ENCODE measurements at regions not wholly inside any gene's neighbourhood (a gene's known extent, or its start where the extent isn't known, plus 50 kb on each side); places are given as distances from the start of the nearest gene placed in this dataset.

DNA sequence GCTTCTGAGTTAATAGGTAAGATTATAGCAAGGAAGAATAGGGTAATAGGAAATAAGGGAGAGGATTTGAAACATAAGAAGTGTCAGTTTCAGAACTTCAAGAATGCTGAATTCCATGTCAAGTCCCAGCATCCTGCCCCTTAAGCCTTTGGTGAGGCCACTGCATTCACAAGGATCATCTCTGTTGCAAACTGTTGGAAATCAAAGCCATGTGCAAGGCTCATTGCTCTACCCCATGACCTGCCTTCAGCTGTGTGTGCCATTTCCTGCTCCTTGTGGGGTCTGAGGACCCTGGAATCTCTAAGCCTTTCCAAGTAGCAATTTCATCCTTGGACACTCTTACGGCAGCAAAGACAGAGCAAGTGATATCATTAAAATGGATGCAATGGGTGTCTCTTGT lies 203.0 kb downstream of the CDC5L start:
- Mint-ChIP-seq H3K4me3 (no peak overlapping the region), H3K27me3 (peaks cover 3 to 36% of the 10 kb centered on the region in 2 donors), H3K36me3 (peaks cover 0 to 1% (median 0%) of the 10 kb centered on the region in 3 donors), H3K27ac (no peak overlapping the region), H3K4me1 (peaks cover 0 to 3% (median 2%) of the 10 kb centered on the region in 3 donors), H3K9me3 (peaks cover 0 to 5% (median under 1%) of the 10 kb centered on the region in 5 donors)
- Histone ChIP-seq H3K36me3 (ENCODE audit: insufficient read depth, low read length) (no peaks in the 10 kb centered on the region), H3K9me3 (ENCODE audit: low read length) (no peaks in the 10 kb centered on the region), H3K27me3 (ENCODE audit: insufficient read depth, low read length, poor library complexity, severe bottlenecking) (no peaks in the 10 kb centered on the region), H3K27ac (ENCODE audit: low read depth, low read length) (no peak overlapping the region), H3K4me3 (ENCODE audit: low read length) (no peak overlapping the region), H3K4me1 (ENCODE audit: insufficient read depth, low read length) (no peaks in the 10 kb centered on the region)
- POLR2A ChIA-PET: no interaction called here
- no peak for DNase-seq
- CTCF ChIA-PET: no interaction called here

DNA sequence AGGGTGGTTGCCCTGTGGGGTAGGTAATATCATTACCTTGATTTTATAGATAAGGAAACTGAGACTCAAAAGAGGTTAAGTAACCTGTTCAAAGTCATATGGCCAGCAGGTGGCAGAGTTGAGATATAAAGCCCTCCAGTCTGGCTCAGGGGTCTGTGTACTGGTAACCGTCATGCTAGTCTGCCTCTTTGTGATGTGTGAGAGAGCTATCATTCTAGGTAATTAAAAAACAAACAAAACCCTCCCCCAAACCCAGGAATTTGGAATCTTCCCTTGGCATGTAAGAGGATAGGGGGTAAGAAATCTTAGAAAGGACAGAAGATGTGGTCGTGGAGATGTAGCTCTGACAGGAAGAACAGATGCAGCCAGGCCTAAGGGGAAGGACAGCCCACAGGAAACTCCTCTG lies 206.0 kb downstream of the CDC5L start:
- Mint-ChIP-seq H3K27ac (no peak overlapping the region), H3K9me3 (no peaks in the 10 kb centered on the region), H3K4me3 (no peak overlapping the region), H3K36me3 (peaks cover 0 to 1% (median 0%) of the 10 kb centered on the region in 3 donors), H3K27me3 (peaks cover 0 to 33% of the 10 kb centered on the region in 2 donors), H3K4me1 (peaks cover 0 to 3% (median 2%) of the 10 kb centered on the region in 3 donors)
- no peaks in the 10 kb centered on the region for H3K9me3 ChIP-seq (ENCODE audit: low read length)
- POLR2A ChIA-PET: no interaction called here
- H3K27me3 ChIP-seq (ENCODE audit: insufficient read depth, low read length, poor library complexity, severe bottlenecking): no peaks in the 10 kb centered on the region
- H3K4me1 ChIP-seq (ENCODE audit: insufficient read depth, low read length): no peaks in the 10 kb centered on the region
- no peak overlapping the region for H3K27ac ChIP-seq (ENCODE audit: low read depth, low read length)
- no peak overlapping the region for H3K4me3 ChIP-seq (ENCODE audit: low read length)
- DNase-seq: peak; percentile 20 to 57 (median 39)
- H3K36me3 ChIP-seq (ENCODE audit: insufficient read depth, low read length): no peaks in the 10 kb centered on the region
- CTCF ChIA-PET: interaction anchor here (0.7 to 1.5 kb wide), 3 partner anchors 9 to 1121 kb away, joined by 3 to 9 read pairs (median 3); no protein-coding TSS in a partner anchor

DNA sequence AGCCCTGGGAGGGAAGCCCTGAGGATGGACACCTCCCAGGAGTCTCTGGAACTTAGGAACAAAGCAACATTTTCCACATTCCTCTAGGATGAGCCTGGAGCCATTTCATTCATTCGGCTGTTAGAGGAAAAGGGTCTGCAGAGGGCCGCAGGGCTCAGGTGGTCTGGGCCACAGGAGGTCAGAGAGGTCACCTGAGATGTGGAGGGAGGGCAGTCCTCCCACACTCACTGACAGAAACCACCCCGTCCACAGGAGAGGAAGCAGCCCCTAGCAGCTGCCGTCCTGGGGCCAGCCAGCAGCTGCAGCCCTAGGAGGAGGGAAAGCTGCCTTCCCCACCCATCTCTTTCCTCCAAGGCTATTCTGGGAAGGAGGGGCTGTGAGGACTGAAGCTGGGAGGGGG lies 207.0 kb downstream of the CDC5L start:
- no peak overlapping the region for H3K27ac Mint-ChIP-seq
- Histone ChIP-seq H3K4me3 (ENCODE audit: low read length) (no peak overlapping the region), H3K27ac (ENCODE audit: low read depth, low read length) (no peak overlapping the region), H3K27me3 (ENCODE audit: insufficient read depth, low read length, poor library complexity, severe bottlenecking) (no peaks in the 10 kb centered on the region), H3K9me3 (ENCODE audit: low read length) (no peaks in the 10 kb centered on the region), H3K4me1 (ENCODE audit: insufficient read depth, low read length) (no peaks in the 10 kb centered on the region), H3K36me3 (ENCODE audit: insufficient read depth, low read length) (no peaks in the 10 kb centered on the region)
- ChIA-PET CTCF (interaction anchor here (1.1 to 1.5 kb wide), 2 partner anchors 1117 to 1120 kb away, joined by 3 to 9 read pairs; no protein-coding TSS in a partner anchor), POLR2A (no interaction called here)
- no peaks in the 10 kb centered on the region for H3K36me3 Mint-ChIP-seq
- DNase-seq: no peak
- peaks cover 5 to 33% of the 10 kb centered on the region in 2 donors for H3K27me3 Mint-ChIP-seq
- no peaks in the 10 kb centered on the region for H3K9me3 Mint-ChIP-seq
- H3K4me3 Mint-ChIP-seq: no peak overlapping the region
- peaks cover 0 to 3% (median 2%) of the 10 kb centered on the region in 3 donors for H3K4me1 Mint-ChIP-seq

DNA sequence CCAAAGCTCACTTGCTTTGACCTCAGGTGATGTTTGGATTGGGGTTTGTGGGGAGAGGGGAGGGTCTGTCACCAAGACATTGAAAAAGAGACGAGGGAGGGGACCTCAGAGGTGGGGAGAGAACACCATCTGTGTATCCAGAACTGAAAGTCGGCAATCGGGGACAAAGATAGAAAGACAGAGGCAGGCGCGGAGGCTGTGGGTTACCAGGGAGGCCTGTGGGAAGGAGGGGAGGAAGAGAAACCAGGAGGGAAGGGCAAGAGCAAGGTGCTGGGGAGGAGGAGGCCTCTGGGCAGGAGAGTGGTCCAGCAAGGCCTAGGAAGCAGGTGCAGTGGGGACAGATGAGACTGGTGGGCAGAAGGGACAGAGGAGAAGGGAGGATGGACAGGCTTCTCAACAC lies 211.2 kb downstream of the CDC5L start:
- Mint-ChIP-seq H3K27ac (peak overlapping the region in 1 of 8 donors; percentile 74), H3K36me3 (no peaks in the 10 kb centered on the region), H3K4me1 (peaks cover 0 to under 1% (median 0%) of the 10 kb centered on the region in 3 donors), H3K4me3 (no peak overlapping the region), H3K27me3 (peaks cover 8 to 14% of the 10 kb centered on the region in 2 donors), H3K9me3 (no peaks in the 10 kb centered on the region)
- POLR2A ChIA-PET: interaction anchor here (0.6 to 0.7 kb wide), 2 partner anchors 189 to 705 kb away, joined by 3 to 4 read pairs; no protein-coding TSS in a partner anchor
- no peaks in the 10 kb centered on the region for H3K27me3 ChIP-seq (ENCODE audit: insufficient read depth, low read length, poor library complexity, severe bottlenecking)
- CTCF ChIA-PET: interaction anchor here (1.4 kb wide), 1 partner anchor 1324 kb away, joined by 5 read pairs; no protein-coding TSS in a partner anchor
- no peak for DNase-seq
- no peaks in the 10 kb centered on the region for H3K36me3 ChIP-seq (ENCODE audit: insufficient read depth, low read length)
- H3K27ac ChIP-seq (ENCODE audit: low read depth, low read length): no peak overlapping the region
- no peaks in the 10 kb centered on the region for H3K4me1 ChIP-seq (ENCODE audit: insufficient read depth, low read length)
- H3K4me3 ChIP-seq (ENCODE audit: low read length): no peak overlapping the region
- no peaks in the 10 kb centered on the region for H3K9me3 ChIP-seq (ENCODE audit: low read length)

DNA sequence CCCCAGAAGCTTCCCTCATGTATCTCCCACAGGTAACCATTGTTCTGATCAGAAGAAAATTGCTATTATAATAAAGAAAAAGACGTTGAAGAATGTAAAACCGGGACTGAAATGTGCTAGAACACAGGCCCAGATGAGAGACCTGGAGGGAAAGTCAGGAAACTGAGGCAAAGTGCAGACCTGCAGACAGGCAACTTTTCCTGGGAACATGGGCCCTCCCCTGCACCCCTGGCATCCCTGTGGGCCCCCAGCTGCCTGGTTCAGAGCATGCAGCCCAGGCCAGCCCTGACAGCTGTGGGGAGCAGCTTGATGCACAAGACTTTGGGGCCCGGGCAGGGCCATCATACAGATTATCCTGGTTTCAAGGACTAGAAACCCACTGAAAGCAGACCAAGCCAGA lies 212.2 kb downstream of the CDC5L start:
- no peak overlapping the region for H3K27ac ChIP-seq (ENCODE audit: low read depth, low read length)
- Mint-ChIP-seq H3K4me3 (no peak overlapping the region), H3K27ac (no peak overlapping the region), H3K27me3 (peaks cover 8 to 10% of the 10 kb centered on the region in 2 donors), H3K4me1 (no peaks in the 10 kb centered on the region), H3K36me3 (no peaks in the 10 kb centered on the region), H3K9me3 (no peaks in the 10 kb centered on the region)
- no peaks in the 10 kb centered on the region for H3K27me3 ChIP-seq (ENCODE audit: insufficient read depth, low read length, poor library complexity, severe bottlenecking)
- POLR2A ChIA-PET: no interaction called here
- no peaks in the 10 kb centered on the region for H3K4me1 ChIP-seq (ENCODE audit: insufficient read depth, low read length)
- CTCF ChIA-PET: no interaction called here
- H3K4me3 ChIP-seq (ENCODE audit: low read length): no peak overlapping the region
- no peak for DNase-seq
- no peaks in the 10 kb centered on the region for H3K9me3 ChIP-seq (ENCODE audit: low read length)
- H3K36me3 ChIP-seq (ENCODE audit: insufficient read depth, low read length): no peaks in the 10 kb centered on the region

DNA sequence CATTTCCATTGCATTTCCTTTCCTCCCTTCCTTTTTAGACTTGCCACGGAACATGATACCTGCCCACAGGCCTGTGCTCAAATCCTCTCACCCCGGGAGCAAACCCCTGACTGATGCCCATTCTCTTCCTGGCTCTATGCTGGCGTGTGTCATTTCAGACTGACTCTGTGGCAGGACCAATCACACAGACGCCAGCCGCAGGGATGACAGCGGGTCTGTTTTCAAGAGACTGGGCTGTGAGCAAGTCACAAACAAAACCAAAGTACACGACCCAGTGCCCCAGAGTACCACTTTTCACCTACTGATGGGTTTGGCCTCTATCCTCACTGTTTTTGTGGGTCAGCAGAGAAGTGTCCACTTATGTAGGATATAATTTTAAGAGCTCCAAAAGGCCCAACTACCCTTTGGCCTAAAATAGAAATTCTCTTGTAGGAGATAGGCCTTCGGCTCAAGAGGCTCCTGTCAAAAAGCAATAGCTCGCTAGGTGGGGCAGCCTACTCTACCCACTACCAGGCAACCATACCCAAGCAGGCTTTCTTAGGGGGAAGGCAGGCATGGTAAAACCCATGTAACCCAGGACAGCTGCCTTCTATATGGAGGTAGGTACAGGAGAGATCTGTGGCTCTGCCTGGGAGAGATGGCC lies 215.7 kb downstream of the CDC5L start:
- Histone ChIP-seq H3K27ac (ENCODE audit: low read depth, low read length) (no peak overlapping the region), H3K4me3 (ENCODE audit: low read length) (no peak overlapping the region), H3K4me1 (ENCODE audit: insufficient read depth, low read length) (no peaks in the 10 kb centered on the region), H3K36me3 (ENCODE audit: insufficient read depth, low read length) (no peaks in the 10 kb centered on the region), H3K27me3 (ENCODE audit: insufficient read depth, low read length, poor library complexity, severe bottlenecking) (no peaks in the 10 kb centered on the region), H3K9me3 (ENCODE audit: low read length) (no peaks in the 10 kb centered on the region)
- CTCF ChIA-PET: no interaction called here
- no peaks in the 10 kb centered on the region for H3K36me3 Mint-ChIP-seq
- H3K4me1 Mint-ChIP-seq: no peaks in the 10 kb centered on the region
- H3K27ac Mint-ChIP-seq: no peak overlapping the region
- no peaks in the 10 kb centered on the region for H3K9me3 Mint-ChIP-seq
- POLR2A ChIA-PET: no interaction called here
- peaks cover 7 to 8% of the 10 kb centered on the region in 2 donors for H3K27me3 Mint-ChIP-seq
- no peak overlapping the region for H3K4me3 Mint-ChIP-seq
- DNase-seq: no peak

DNA sequence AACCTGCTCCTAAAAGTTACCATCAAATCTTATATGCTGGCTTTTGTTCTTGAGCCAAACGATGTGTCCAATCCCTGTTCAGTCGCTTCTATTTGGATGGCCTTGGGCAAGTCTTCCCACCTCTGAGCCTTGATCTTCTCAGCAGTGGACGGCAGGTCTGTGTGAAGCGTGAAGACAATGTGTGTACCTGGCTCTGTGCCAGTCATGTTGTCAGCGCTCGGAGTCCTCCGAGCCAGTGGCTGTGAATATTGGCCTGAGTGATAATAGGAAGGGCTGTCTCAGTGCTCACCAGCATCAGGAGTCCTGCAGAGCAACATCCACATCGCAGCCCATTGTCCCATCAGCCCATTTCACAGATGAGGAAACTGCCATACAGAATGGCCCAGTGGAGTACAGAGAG lies 219.0 kb downstream of the CDC5L start:
- H3K27me3 Mint-ChIP-seq: peaks cover 0 to 4% of the 10 kb centered on the region in 2 donors
- POLR2A ChIA-PET: no interaction called here
- no peaks in the 10 kb centered on the region for H3K4me1 Mint-ChIP-seq
- H3K27ac ChIP-seq (ENCODE audit: low read depth, low read length): no peak overlapping the region
- H3K4me3 Mint-ChIP-seq: no peak overlapping the region
- H3K36me3 Mint-ChIP-seq: no peaks in the 10 kb centered on the region
- no peaks in the 10 kb centered on the region for H3K36me3 ChIP-seq (ENCODE audit: insufficient read depth, low read length)
- no peaks in the 10 kb centered on the region for H3K9me3 ChIP-seq (ENCODE audit: low read length)
- H3K27me3 ChIP-seq (ENCODE audit: insufficient read depth, low read length, poor library complexity, severe bottlenecking): no peaks in the 10 kb centered on the region
- H3K27ac Mint-ChIP-seq: no peak overlapping the region
- H3K4me1 ChIP-seq (ENCODE audit: insufficient read depth, low read length): no peaks in the 10 kb centered on the region
- no peak overlapping the region for H3K4me3 ChIP-seq (ENCODE audit: low read length)
- no peak for DNase-seq
- H3K9me3 Mint-ChIP-seq: no peaks in the 10 kb centered on the region
- CTCF ChIA-PET: no interaction called here

DNA sequence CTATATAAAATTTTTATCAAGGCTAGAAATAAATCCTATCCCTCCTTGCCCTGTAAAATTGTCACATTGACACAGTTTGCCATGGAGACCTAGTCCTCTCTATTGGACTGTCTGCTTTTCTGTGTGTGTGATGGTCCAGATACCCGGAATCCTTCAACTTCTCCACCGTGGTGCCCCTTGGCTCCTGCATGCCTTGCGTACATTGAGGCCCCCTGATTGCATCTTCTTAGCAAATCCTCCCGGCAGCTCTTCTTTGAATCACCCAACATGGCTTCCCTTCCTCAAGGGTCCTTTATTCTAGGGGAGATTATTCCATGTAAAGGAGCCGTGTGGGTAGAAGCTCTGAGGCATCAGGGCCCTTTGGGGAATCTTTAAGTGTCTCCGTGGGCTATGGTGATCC lies 219.5 kb downstream of the CDC5L start:
- Mint-ChIP-seq H3K4me3 (no peak overlapping the region), H3K27ac (no peak overlapping the region), H3K36me3 (no peaks in the 10 kb centered on the region), H3K4me1 (no peaks in the 10 kb centered on the region), H3K9me3 (no peaks in the 10 kb centered on the region), H3K27me3 (peaks cover 0 to 4% of the 10 kb centered on the region in 2 donors)
- ChIA-PET CTCF (no interaction called here), POLR2A (no interaction called here)
- no peak for DNase-seq
- H3K4me3 ChIP-seq (ENCODE audit: low read length): no peak overlapping the region
- H3K27me3 ChIP-seq (ENCODE audit: insufficient read depth, low read length, poor library complexity, severe bottlenecking): no peaks in the 10 kb centered on the region
- H3K27ac ChIP-seq (ENCODE audit: low read depth, low read length): no peak overlapping the region
- no peaks in the 10 kb centered on the region for H3K36me3 ChIP-seq (ENCODE audit: insufficient read depth, low read length)
- no peaks in the 10 kb centered on the region for H3K9me3 ChIP-seq (ENCODE audit: low read length)
- H3K4me1 ChIP-seq (ENCODE audit: insufficient read depth, low read length): no peaks in the 10 kb centered on the region
